D721Med (cell line): ENCODE measurements at regions not wholly inside any gene's neighbourhood (a gene's known extent, or its start where the extent isn't known, plus 50 kb on each side); places are given as distances from the start of the nearest gene placed in this dataset.

Experiments used
- DNase-seq: peaks from one replicate; pipeline ENCODE4 v3.0.0; 2011; ENCODE audit warnings: low spot score; ENCODE audit not compliant: insufficient read length
- FAIRE-seq: peaks from 2 replicates; lab custom pipeline; 2011; peaks lifted over from hg19 to GRCh38; lab: Jason Lieb, UNC
- TF ChIP-seq, protein P1 (sequence below): IDR thresholded peaks from 2 replicates; pipeline ENCODE4 v1.5.1; 2012; ENCODE audit warnings: mild to moderate bottlenecking, control low read depth; ENCODE audit not compliant: insufficient read depth; ENCODE audit errors: missing control alignments

GRCh38 chr9:19700699-19701098, 88.1 kb downstream of the SLC24A2 start:
- TF ChIP-seq, protein P1, sequence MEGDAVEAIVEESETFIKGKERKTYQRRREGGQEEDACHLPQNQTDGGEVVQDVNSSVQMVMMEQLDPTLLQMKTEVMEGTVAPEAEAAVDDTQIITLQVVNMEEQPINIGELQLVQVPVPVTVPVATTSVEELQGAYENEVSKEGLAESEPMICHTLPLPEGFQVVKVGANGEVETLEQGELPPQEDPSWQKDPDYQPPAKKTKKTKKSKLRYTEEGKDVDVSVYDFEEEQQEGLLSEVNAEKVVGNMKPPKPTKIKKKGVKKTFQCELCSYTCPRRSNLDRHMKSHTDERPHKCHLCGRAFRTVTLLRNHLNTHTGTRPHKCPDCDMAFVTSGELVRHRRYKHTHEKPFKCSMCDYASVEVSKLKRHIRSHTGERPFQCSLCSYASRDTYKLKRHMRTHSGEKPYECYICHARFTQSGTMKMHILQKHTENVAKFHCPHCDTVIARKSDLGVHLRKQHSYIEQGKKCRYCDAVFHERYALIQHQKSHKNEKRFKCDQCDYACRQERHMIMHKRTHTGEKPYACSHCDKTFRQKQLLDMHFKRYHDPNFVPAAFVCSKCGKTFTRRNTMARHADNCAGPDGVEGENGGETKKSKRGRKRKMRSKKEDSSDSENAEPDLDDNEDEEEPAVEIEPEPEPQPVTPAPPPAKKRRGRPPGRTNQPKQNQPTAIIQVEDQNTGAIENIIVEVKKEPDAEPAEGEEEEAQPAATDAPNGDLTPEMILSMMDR, result no peak
- DNase-seq, result no peak

DNA sequence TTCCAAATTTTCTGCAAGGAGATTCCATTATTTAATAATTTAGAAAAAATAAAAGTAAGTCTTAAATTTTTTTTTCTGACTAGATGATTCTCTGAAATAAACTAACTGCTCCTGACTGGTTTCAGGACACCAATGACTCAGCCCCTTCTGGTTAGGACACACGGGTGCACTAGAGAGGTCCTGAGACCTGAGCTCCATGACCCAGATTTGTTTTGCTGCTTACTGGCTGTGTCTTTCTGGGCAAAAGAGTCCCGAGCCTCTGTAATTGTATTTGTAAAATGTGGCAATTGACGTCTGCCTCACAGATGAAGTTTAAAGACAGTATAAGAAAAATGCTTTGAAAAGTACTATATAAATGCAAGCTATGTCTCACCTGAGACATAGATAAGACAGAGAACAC, 89.1 kb downstream of the SLC24A2 start:
- DNase-seq (no peak), FAIRE-seq (no peak)
- TF ChIP-seq, protein P1, result no peak

More at GRCh38 chr9:19700699-19701098, 88.1 kb downstream of the SLC24A2 start:
- FAIRE-seq, result no peak

- no peak for DNase-seq
- TF ChIP-seq, protein P1, result no peak
- FAIRE-seq, result no peak
Observed at GRCh38 chr9:19698960-19699359, 89.9 kb downstream of the SLC24A2 start.

- FAIRE-seq (no peak), DNase-seq (no peak)
- TF ChIP-seq, protein P1, result no peak
Observed at GRCh38 chr9:19694601-19695000, 94.2 kb downstream of the SLC24A2 start.

- DNase-seq (no peak), FAIRE-seq (no peak)
- TF ChIP-seq, protein P1, result no peak
Observed at GRCh38 chr9:19690128-19690527, 98.7 kb downstream of the SLC24A2 start.

DNA sequence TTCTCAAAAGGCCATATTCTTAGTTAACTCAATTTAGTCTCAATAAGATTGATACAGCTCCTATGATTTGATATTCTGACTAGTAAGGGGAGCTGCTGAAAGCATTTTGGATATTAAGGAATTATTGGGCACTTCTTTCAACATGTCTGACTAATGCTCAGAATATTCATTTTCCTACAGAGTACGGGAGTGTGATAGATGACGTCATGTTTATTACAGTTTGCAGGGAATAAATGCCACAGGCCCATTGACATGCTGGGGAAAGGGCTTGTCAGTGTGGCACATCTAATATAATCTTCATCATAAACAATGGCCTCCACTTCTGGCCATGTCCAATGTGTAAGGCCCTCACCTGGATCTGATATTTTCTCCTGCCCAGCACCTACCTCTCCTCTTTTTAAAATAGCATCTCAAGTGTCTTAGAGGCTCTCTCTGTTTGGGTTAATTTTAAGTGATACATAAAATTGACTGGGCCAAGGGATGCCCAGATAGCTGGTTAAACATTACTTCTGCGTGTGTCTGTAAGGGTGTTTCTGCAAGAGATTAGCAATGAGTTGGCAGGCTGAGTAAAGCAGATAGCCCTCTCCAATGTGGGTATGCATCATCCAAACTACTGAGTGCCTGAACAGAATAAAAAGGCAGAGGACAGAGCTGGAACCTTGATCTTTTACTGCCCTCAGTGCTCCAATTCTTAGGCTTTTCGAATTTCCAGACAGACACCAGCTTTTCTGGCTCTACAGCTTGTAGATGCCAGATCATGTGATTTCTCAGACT, 99.3 kb downstream of the SLC24A2 start:
- FAIRE-seq (no peak), DNase-seq (no peak)
- TF ChIP-seq, protein P1, result no peak

- FAIRE-seq (no peak), DNase-seq (no peak)
- TF ChIP-seq, protein P1, result no peak
Observed at GRCh38 chr9:19683715-19684114, 105.1 kb downstream of the SLC24A2 start.
